ENCODE measurements at regions not wholly inside any gene's neighbourhood (a gene's known extent, or its start where the extent isn't known, plus 50 kb on each side); places are given as distances from the start of the nearest gene placed in this dataset.

- Histone ChIP-seq H3K4ac (replicated peaks; ENCODE audit: insufficient read length, low read depth, low read length) (no peak overlapping the region), H3K23ac (ENCODE audit: insufficient read length) (no peak overlapping the region), H2BK120ac (replicated peaks; ENCODE audit: low read depth, low read length) (no peak overlapping the region), H4K91ac (replicated peaks; ENCODE audit: insufficient read length, low read length) (no peak overlapping the region), H3K9ac (replicated peaks in 1 of 4; ENCODE audit: extremely low read depth in 1 of 4, low read depth in 3 of 4, low read length in 3 of 4) (no peak overlapping the region), H2AK5ac (ENCODE audit: low read depth, low read length) (no peak overlapping the region), H2AFZ (ENCODE audit: low read length) (no peak overlapping the region), H3K27me3 (replicated peaks in 1 of 4; ENCODE audit: control insufficient read depth in 3 of 4, extremely low read depth in 1 of 4, insufficient read depth in 3 of 4, low read length in 3 of 4) (no peaks in the 10 kb centered on the region), H3K9me3 (ENCODE audit: insufficient read depth in 2 of 2, low read depth in 1 of 2, low read length in 1 of 2) (no peaks in the 10 kb centered on the region), H3K23me2 (ENCODE audit: low read depth, low read length) (no peaks in the 10 kb centered on the region), H3K79me2 (ENCODE audit: control insufficient read depth in 1 of 2, insufficient read depth in 2 of 2, low read length in 2 of 2) (no peaks in the 10 kb centered on the region), H3K79me1 (ENCODE audit: low read depth, low read length) (no peaks in the 10 kb centered on the region), H3K36me3 (ENCODE audit: control insufficient read depth in 2 of 4, insufficient read depth in 4 of 4, low read length in 3 of 4) (no peaks in the 10 kb centered on the region), H3K56ac (replicated peaks; ENCODE audit: insufficient read length, low read depth, low read length) (no peak overlapping the region), H3K18ac (ENCODE audit: extremely low read depth, low read length) (no peak overlapping the region), H3K4me1 (replicated peaks in 1 of 4; ENCODE audit: control insufficient read depth in 3 of 4, insufficient read depth in 4 of 4, low read length in 3 of 4) (no peaks in the 10 kb centered on the region), H4K5ac (ENCODE audit: insufficient read length, low read depth, low read length) (no peak overlapping the region), H3K4me3 (ENCODE audit: extremely low read depth in 1 of 4, insufficient read depth in 2 of 4, low read depth in 3 of 4, low read length in 4 of 4) (no peak overlapping the region), H2BK20ac (ENCODE audit: low read length) (no peak overlapping the region), H3K4me2 (ENCODE audit: insufficient read depth in 1 of 2, low read depth in 2 of 2, low read length in 2 of 2) (no peak overlapping the region), H4K20me1 (replicated peaks in 1 of 2; ENCODE audit: control insufficient read depth in 1 of 2, insufficient read depth in 2 of 2, low read length in 2 of 2) (no peaks in the 10 kb centered on the region), H3K27ac (ENCODE audit: low read depth, low read length) (no peak overlapping the region), H2BK5ac (ENCODE audit: low read depth, low read length) (no peak overlapping the region), H2BK15ac (ENCODE audit: low read length) (no peak overlapping the region), H2BK12ac (ENCODE audit: low read depth, low read length) (no peak overlapping the region), H4K8ac (ENCODE audit: extremely low read depth, insufficient read depth, low read length) (no peak overlapping the region), H3K14ac (ENCODE audit: insufficient read length) (no peak overlapping the region)
- FAIRE-seq (no peak), DNase-seq (ENCODE audit: low read depth in 1 of 2, low spot score in 2 of 2) (no peak)
- 65% methylated on average over 3 of the region's 3 CpGs; no CpG with 5 or more reads in 1 of the 2 experiments for WGBS, 2 experiments (ENCODE audit: extremely low coverage in 1 of 2, insufficient coverage in 1 of 2, insufficient read length in 1 of 2, insufficient replicate concordance in 2 of 2, low coverage in 1 of 2, low lambda C conversion rate in 2 of 2, missing lambda C conversion rate in 1 of 2)
- ChIA-PET CTCF (ENCODE audit: partially characterized antibody) (no interaction called here), POLR2A (ENCODE audit: partially characterized antibody) (no interaction called here)
- no peak for TF ChIP-seq BCL11A (IDR thresholded peaks at IDR 0.05; ENCODE audit: low read depth in 2 of 2, low read length in 2 of 2)
- TF ChIP-seq SIRT6 (IDR thresholded peaks at IDR 0.05; ENCODE audit: low read length) = no peak
- no peak for TF ChIP-seq CREB1 (IDR thresholded peaks at IDR 0.05)
- no peak for TF ChIP-seq POU5F1 (IDR thresholded peaks at IDR 0.05; ENCODE audit: low read depth, low read length)
- no peak for TF ChIP-seq SP4 (IDR thresholded peaks at IDR 0.05; ENCODE audit: low read length)
- no peak for TF ChIP-seq KDM4A (IDR thresholded peaks at IDR 0.05; ENCODE audit: low read depth, low read length, severe bottlenecking)
- TF ChIP-seq MAFK (IDR thresholded peaks at IDR 0.05; ENCODE audit: low read depth, low read length) = no peak
- TF ChIP-seq CEBPB (IDR thresholded peaks at IDR 0.05; ENCODE audit: low read depth, low read length) = no peak
- no peak for TF ChIP-seq PHF8 (conservative IDR thresholded peaks at IDR 0.05; ENCODE audit: low read depth, low read length)
- TF ChIP-seq CTCF (IDR thresholded peaks at IDR 0.05; ENCODE audit: control extremely low read depth in 1 of 3, insufficient read depth in 1 of 3, low read depth in 1 of 3, low read length in 3 of 3) = no peak
- TF ChIP-seq CHD2 (IDR thresholded peaks at IDR 0.05; ENCODE audit: low read length) = no peak
- TF ChIP-seq CBX5 (IDR thresholded peaks at IDR 0.05; ENCODE audit: low read depth, low read length) = no peak
- TF ChIP-seq CHD1 (IDR thresholded peaks at IDR 0.05; ENCODE audit: low read depth, low read length) = no peak
- TF ChIP-seq GABPA (IDR thresholded peaks at IDR 0.05; ENCODE audit: borderline replicate concordance, insufficient read depth, low read length) = no peak
Measured at GRCh38 chr2:33924586-33925169, 325.6 kb upstream of the FAM98A start.

All from H1 (cell line).